ENCODE measurements at regions not wholly inside any gene's neighbourhood (a gene's known extent, or its start where the extent isn't known, plus 50 kb on each side); places are given as distances from the start of the nearest gene placed in this dataset.

DNA sequence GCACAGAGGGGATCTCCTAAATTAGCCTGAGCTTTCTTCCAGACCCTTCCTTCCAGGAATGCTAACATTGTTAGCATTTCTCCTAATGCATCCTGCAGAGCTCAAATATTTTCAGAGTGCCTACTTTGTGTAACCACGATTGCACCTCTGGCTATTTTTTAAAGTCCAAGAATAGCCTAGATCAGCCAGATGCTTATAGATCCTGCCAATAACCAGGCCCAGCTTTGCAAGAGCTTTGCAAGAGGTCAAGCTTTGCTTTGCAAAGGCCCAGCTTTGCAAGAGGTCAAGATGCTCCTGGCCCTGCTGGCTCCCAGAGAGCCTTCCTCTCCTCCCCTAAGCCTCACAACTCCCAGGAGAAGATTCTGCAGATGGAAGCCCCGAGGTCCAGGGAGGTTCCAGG lies 491.9 kb downstream of the MN1 start:
- ChIA-PET POLR2A (ENCODE audit: low non-redundant PET) (no interaction called here), CTCF (no interaction called here)
- no peak for DNase-seq (ENCODE audit: low spot score)
- H3K27ac ChIP-seq: no peak overlapping the region
- TF ChIP-seq, protein P1, sequence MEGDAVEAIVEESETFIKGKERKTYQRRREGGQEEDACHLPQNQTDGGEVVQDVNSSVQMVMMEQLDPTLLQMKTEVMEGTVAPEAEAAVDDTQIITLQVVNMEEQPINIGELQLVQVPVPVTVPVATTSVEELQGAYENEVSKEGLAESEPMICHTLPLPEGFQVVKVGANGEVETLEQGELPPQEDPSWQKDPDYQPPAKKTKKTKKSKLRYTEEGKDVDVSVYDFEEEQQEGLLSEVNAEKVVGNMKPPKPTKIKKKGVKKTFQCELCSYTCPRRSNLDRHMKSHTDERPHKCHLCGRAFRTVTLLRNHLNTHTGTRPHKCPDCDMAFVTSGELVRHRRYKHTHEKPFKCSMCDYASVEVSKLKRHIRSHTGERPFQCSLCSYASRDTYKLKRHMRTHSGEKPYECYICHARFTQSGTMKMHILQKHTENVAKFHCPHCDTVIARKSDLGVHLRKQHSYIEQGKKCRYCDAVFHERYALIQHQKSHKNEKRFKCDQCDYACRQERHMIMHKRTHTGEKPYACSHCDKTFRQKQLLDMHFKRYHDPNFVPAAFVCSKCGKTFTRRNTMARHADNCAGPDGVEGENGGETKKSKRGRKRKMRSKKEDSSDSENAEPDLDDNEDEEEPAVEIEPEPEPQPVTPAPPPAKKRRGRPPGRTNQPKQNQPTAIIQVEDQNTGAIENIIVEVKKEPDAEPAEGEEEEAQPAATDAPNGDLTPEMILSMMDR (conservative IDR thresholded peaks at IDR 0.05; ENCODE audit: low read depth): no peak

DNA sequence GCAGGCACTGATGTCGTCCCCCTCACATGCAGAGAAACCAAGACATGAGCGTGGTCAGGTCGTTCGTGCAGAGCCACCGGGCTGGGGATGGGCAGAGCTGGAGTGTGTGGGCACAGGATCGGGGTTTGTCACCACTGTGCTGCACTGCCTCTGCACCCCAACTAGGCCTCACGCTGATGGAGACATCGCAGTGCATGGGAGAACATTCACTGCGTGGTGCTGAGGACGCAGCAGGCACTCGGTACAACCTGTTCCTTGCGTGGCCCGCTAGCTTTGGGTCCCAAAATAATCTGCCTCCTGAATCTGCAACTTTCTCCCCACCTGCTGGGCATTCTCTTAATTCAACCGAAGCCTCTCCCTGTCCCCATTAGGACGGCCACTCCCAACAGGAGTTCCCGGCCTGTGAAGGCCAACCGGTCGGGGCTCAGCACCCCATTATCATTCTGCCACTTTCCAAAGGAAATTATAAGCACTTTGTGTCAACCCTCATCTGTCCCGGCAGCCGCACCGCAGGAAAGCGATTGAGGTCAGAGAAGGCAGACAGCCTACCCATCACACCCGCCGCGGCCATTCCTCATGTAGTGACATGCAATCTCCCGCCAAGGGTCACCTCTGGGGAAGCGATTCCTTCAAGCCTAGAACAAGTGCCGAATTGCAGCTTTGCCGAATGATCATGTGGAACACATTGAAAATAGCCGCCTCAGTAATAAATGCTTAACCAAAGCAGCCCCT lies 490.4 kb downstream of the MN1 start:
- no peak overlapping the region for H3K27ac ChIP-seq
- ChIA-PET CTCF (no interaction called here), POLR2A (ENCODE audit: low non-redundant PET) (no interaction called here)
- DNase-seq (ENCODE audit: low spot score): no peak
- TF ChIP-seq, protein P1 (conservative IDR thresholded peaks at IDR 0.05; ENCODE audit: low read depth): no peak

DNA sequence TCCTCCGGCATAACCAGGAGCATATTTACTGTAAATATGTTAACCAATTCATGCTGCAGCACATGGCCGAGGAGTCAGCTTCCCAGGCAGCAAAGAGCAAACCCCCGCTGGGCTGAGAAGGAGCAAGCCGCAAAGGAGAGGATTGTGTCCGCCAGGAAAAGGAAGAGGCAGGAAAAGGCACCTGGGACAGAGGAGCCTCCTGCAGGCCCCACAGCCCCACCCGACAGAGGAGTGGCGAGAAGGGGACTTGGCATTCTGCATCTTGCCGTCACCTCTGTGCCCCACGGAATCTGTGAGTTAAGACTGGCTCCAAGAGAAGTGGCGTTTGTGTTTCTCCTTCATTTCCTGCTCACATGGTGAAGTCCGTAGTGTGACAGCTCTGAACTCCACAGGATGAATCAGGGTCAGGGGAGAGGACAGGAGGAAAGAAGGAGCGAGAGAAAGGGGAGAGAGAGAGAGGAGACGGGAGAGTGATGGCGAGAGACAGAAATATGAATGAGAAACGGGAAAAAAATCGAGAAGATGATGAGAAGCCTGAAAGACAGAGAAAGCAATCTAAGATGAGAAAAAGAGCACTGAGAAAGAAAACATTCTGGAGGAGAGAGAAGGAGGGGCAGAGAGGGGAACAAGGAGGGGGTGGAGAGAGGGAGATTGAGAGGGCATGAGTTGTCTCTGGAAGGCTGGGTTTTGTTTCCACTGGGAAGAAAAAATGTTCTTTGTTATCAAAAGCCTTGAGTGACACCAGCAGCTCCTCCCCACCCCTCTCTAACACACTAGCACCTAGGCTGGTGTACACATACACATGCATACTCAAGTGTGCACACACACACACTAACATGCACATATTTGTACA lies 489.6 kb downstream of the MN1 start:
- ChIA-PET POLR2A (ENCODE audit: low non-redundant PET) (no interaction called here), CTCF (no interaction called here)
- no peak for DNase-seq (ENCODE audit: low spot score)
- H3K27ac ChIP-seq: no peak overlapping the region
- TF ChIP-seq, protein P1 (conservative IDR thresholded peaks at IDR 0.05; ENCODE audit: low read depth): no peak

DNA sequence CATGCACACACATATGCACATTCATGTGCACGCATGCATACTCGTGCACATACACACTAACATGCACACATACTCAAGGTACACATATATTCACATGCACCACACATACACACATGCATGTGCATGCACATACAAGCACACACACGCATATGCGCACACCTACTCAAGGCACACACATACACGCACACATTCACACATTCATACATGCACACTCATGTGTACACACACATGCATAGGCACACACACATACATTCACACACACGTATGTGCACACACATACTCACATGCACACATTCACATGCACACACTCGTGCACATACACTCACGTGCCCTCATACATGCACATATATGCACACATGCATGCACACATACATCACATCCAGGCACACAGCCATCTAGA lies 489.0 kb downstream of the MN1 start:
- no peak overlapping the region for H3K27ac ChIP-seq
- ChIA-PET CTCF (no interaction called here), POLR2A (ENCODE audit: low non-redundant PET) (no interaction called here)
- TF ChIP-seq, protein P1 (conservative IDR thresholded peaks at IDR 0.05; ENCODE audit: low read depth): no peak
- DNase-seq (ENCODE audit: low spot score): no peak

DNA sequence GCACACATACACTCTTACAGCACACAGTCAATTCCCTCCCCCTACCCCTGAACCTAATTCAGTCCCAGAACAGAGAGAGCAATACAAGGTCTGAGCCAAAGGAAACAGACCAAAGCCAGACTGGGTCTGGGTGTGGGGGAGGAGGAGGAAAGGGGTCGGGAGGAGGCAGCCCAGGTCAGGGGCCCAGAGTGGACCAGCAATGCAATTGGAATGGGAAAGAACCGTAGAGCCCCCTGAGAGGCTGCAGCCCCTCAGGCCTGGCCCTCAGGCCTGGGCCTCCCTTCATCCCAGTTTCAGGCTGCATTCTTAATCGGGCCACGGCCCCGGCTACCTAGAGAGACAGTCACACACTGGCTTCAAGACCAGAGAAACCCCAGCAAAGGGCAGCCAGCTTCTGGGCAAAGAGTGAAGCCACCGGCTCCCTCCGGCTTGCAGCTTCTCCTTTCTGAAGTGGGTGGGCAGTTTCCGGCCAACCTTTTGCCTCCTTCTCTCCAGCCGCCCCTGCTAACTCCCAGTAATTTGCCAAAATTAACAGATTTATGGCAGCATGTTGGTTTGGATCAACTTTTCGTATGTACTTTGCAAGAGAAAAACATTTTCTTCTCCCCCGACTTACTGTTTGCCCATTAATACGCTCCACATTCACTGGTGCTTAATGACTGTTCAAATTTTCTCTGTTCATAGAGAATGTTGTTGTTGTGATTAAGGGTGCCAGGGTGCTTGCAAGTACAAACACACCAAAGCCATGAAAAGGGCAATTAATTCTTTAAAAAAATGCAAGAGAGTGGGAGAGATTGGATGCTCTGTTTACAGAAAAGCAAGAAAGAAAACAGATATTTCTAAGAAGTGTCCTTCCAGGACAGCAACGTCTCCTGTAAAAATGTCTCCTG lies 488.3 kb downstream of the MN1 start:
- DNase-seq (ENCODE audit: low spot score): no peak
- TF ChIP-seq, protein P1 (conservative IDR thresholded peaks at IDR 0.05; ENCODE audit: low read depth): no peak
- ChIA-PET POLR2A (ENCODE audit: low non-redundant PET) (no interaction called here), CTCF (no interaction called here)
- no peak overlapping the region for H3K27ac ChIP-seq

DNA sequence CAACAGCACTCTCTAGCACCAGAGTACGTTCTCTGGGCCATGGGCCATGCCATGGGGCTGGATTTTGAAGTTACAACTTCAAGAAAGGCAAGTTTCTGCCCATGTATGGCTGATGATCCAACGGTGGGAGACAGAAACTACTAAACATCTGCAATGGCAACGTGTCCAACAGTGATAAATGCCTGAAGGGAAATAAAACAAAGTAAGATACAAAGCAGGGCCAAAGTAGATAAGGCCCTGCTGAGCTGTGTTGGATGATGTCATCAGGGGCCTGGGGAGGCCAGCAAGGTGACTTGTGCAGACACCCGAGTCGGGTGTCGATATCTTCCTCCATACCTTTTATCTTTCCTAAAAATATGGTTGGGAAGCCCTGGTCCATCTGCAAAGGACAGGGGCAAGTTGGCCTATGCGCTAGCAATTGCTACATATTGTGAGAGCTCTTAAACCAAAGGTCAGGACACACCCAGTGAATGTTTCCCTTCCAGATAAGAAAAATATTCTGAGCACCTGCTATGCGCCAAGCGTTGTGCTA lies 487.2 kb downstream of the MN1 start:
- TF ChIP-seq, protein P1 (conservative IDR thresholded peaks at IDR 0.05; ENCODE audit: low read depth): no peak
- no peak overlapping the region for H3K27ac ChIP-seq
- ChIA-PET POLR2A (ENCODE audit: low non-redundant PET) (no interaction called here), CTCF (no interaction called here)
- no peak for DNase-seq (ENCODE audit: low spot score)
